Epithelial cell of esophagus (primary cell): ENCODE measurements at regions not wholly inside any gene's neighbourhood (a gene's known extent, or its start where the extent isn't known, plus 50 kb on each side); places are given as distances from the start of the nearest gene placed in this dataset.
"Not testable (repeated sequence)": the region's sequence is repeated elsewhere in the genome, so short reads cannot be mapped to it uniquely, and the experiment has no call there.

ENCODE experiments used
- DNase-seq: peaks from one replicate; pipeline ENCODE4 v3.0.0; 2010; ENCODE audit warnings: low read depth
- H3K4me3 ChIP-seq: 2 replicates; pipeline ENCODE4 v1.5.1; 2011; ENCODE audit warnings: mild to moderate bottlenecking, low read length, control low read depth
- TF ChIP-seq, protein P1 (sequence below): IDR thresholded peaks from 2 replicates; pipeline ENCODE4 v1.5.1; 2011; ENCODE audit warnings: low read depth, mild to moderate bottlenecking, low read length, control low read depth, inconsistent platforms; ENCODE audit not compliant: insufficient read depth; ENCODE audit errors: missing control alignments

DNA sequence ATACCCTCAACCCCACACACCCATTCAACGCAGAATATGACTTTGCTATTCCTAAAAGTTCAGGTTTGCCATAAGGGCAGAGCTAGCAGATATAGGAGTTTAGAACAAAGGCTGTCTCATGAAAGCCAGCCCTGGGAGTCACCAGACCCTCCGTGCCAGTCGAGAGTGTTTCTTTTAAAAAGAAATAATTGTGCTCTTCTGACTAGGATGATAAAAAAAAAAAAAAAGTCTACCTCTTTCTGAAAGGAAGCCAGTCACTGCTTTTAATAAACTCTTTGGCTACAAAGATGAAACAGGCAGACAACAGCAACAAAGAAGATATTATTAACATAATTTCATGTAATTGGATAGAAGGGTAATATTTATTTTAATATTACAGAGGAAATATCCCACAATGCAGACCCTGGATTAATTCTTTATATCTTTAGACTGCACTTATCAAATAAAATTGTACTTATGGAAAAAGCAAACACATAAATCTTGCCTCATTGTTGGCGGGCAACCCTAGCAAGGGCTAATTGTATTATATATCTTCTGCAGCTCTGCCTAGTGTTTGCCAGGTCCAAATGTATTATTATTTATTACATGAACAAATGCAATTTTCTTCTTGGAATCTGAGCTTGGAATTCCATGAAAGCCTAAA lies 277.5 kb upstream of the DYNLRB2 start:
- DNase-seq: no peak
- TF ChIP-seq, protein P1, sequence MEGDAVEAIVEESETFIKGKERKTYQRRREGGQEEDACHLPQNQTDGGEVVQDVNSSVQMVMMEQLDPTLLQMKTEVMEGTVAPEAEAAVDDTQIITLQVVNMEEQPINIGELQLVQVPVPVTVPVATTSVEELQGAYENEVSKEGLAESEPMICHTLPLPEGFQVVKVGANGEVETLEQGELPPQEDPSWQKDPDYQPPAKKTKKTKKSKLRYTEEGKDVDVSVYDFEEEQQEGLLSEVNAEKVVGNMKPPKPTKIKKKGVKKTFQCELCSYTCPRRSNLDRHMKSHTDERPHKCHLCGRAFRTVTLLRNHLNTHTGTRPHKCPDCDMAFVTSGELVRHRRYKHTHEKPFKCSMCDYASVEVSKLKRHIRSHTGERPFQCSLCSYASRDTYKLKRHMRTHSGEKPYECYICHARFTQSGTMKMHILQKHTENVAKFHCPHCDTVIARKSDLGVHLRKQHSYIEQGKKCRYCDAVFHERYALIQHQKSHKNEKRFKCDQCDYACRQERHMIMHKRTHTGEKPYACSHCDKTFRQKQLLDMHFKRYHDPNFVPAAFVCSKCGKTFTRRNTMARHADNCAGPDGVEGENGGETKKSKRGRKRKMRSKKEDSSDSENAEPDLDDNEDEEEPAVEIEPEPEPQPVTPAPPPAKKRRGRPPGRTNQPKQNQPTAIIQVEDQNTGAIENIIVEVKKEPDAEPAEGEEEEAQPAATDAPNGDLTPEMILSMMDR: no peak
- no peak overlapping the region for H3K4me3 ChIP-seq

DNA sequence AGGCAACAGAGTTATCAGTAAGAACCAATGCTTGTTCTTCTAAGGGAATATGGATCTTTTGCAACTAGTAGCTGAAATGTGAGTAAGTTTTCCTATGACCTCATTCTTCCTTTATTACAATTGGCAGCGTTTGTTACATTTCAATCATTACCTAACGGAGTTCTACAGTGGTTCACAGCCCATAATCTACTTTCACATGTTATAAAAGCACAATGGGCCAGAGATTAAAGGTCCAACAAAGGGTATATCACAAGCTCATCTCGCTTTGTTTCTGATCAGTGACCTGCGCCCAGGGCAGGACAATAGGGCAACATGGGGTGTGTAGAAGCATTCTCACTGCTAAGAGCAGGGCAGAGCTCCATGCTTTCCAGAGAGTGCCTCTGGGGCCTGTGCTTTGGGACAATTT lies 279.9 kb upstream of the DYNLRB2 start:
- peak; percentile 17 for DNase-seq
- no peak overlapping the region for H3K4me3 ChIP-seq
- TF ChIP-seq, protein P1: no peak

DNA sequence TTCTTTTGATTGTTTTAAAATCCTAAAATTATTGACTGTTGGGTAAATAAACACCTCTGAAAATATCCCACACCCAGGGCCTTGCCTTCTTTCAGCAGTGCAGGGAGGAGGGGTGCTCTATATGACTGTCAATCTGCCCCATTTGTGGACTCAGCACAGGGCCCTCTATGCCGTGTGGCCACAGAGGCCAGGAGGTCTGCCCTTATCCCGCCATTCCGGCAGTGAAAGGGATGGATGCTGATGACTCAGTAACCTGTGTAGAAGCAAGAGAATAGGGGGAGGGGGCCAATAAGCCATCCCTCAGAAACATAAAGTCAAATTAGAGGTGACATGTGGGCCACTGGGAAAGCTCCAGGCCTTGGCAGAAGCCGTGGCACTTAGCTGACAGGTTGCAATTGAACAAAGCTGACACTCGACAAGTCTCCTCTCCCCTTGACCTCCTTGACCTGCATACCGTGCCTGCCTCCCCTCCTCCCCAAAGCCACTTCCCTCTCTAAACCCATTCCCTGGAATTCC lies 281.4 kb upstream of the DYNLRB2 start:
- H3K4me3 ChIP-seq: no peak overlapping the region
- no peak for DNase-seq
- TF ChIP-seq, protein P1: no peak

DNA sequence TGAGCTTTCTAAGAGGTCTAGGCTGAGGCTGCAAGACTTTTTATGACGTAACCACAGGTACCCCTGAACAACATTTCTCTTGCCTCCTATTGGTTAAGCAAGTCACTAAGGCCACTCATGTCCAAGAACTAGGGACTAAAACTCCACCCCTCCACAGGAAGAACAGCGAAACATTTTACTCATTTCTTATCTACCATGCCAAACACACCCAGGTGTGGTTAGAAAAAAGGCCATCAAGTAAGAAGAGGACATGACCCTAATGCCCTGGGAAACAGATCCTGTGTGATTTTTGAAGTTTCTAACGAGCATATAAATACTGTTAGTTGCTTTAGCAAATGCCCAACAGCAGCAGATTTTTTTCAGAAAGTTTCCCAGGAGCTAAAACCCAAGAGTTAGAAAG lies 282.4 kb upstream of the DYNLRB2 start:
- TF ChIP-seq, protein P1: no peak
- H3K4me3 ChIP-seq: no peak overlapping the region
- DNase-seq: no peak

DNA sequence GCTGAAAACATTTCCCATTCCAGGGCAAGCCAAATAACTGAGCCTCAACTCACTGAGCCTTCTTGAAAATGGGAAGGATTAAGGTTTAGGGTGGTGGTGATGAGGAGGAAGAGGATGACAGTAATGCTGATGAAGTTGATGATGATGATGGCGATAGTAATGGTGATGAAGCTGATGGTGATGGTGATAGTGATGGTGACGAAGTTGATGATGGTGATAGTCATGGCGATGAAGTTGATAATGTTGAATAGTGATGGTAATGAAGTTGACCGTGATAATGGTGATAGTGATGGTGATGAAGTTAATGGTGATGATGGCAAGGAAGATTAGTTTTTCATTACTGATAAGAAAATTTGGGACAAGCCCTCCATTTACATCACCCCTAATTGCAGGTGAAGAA lies 285.8 kb upstream of the DYNLRB2 start:
- H3K4me3 ChIP-seq: no peak overlapping the region
- DNase-seq: no peak
- TF ChIP-seq, protein P1: no peak

DNA sequence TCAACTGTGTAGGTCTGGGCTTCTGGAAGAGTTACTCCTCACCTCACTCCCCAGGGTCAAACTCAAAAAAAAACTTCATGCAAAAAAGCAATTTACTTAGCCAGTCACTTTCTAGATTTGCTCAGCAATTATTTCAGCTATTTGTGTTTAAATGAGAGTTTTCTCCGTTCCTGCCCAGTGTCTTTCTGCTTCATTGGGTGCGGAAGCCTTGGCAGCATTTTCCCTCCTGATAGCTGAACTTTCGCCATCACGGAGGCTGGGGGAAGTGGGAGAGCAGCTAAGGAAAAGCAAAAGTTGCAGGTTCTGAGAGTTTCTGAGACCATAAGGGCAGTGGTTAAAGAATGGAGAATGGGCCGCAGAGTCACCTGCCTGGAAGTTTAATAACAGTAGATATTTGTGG lies 287.1 kb upstream of the DYNLRB2 start:
- TF ChIP-seq, protein P1: no peak
- H3K4me3 ChIP-seq: no peak overlapping the region
- DNase-seq: no peak

DNA sequence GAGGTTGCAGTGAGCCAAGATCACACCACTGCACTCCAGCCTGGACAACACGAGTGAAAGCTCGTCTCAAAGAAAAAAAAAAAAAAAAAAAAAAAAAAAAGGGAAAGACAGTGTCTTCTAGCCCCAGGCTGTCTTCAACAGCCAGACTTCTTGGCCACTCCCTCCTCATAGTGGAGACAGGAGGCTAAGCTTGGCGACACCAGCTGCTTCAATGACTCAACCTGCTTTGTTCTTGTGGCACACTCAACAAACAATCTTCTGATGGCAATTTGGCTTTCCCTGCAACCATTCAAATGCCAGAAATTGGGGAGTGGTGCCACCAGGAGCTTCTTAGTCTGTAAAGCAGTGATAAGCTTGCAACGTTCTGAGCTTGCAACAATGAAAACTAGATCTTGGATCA lies 290.4 kb upstream of the DYNLRB2 start:
- peak; percentile 43 for DNase-seq
- no peak overlapping the region for H3K4me3 ChIP-seq
- TF ChIP-seq, protein P1: no peak

DNA sequence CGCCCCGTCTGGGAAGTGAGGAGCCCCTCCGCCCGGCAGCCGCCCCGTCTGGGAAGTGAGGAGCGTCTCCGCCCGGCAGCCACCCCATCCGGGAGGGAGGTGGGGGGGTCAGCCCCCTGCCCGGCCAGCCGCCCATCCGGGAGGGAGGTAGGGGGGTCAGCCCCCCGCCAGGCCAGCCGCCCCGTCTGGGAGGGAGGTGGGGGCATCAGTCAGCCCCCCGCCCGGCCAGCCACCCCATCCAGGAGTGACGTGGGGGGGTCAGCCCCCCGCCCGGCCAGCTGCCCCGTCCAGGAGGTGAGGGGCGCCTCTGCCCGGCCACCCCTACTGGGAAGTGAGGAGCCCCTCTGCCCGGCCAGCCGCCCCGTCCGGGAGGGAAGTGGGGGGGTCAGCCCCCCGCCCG lies 297.5 kb upstream of the DYNLRB2 start:
- not testable (repeated sequence) for DNase-seq, H3K4me3 ChIP-seq

DNA sequence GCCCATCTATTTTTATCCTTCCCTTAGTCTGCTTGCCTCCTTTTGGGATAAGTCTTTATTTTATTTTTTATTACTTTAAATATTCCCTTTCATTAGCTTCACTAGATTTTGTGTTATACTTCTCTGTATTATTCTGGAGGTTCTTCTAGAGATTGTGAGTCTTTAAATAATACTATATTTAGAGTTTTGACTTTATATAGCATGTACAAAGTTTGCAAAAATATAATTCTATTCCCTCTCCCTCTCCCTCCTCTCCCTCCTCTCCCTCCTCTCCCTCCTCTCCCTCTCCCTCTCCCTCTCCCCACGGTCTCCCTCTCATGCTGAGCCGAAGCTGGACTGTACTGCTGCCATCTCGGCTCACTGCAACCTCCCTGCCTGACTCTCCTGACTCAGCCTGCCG lies 298.5 kb upstream of the DYNLRB2 start:
- not testable (repeated sequence) for DNase-seq, H3K4me3 ChIP-seq
